Thyroid gland (tissue), 4 donors: ENCODE measurements at regions not wholly inside any gene's neighbourhood (a gene's known extent, or its start where the extent isn't known, plus 50 kb on each side); places are given as distances from the start of the nearest gene placed in this dataset.

Source experiments
- DNase-seq, 2 donors: peaks; one replicate each; pipeline ENCODE4 v3.0.0-alpha.2; 2019
- H3K27ac ChIP-seq, 3 donors: fragments of 200-600 bp; sonication (generic); 1 replicate in 2 of 3; 2 replicates in 1 of 3; pipeline ENCODE4 v1.5.1; 2016 to 2019; ENCODE audit warnings: mild to moderate bottlenecking in 1 of 3, moderate library complexity in 1 of 3
- H3K27me3 ChIP-seq: fragments of 200-600 bp; sonication (generic); one replicate; pipeline ENCODE4 v1.5.1; 2019
- H3K36me3 ChIP-seq, 2 donors: fragments of 200-600 bp; sonication (generic); one replicate each; pipeline ENCODE4 v1.5.1; 2016 to 2019
- H3K4me1 ChIP-seq, 2 donors: fragments of 200-600 bp; sonication (generic); one replicate each; pipeline ENCODE4 v1.5.1; 2017 to 2019
- H3K4me3 ChIP-seq, 3 donors: fragments of 200-600 bp; sonication (generic); replicated peaks in 1 of 3; 1 replicate in 2 of 3; 2 replicates in 1 of 3; pipeline ENCODE4 v1.5.1; 2016; ENCODE audit warnings: mild to moderate bottlenecking in 1 of 3
- H3K9me3 ChIP-seq: fragments of 200-600 bp; sonication (generic); one replicate; pipeline ENCODE4 v1.5.1; 2017
- POLR2A ChIP-seq, 2 donors: fragments of 450-650 bp; IDR thresholded peaks; one replicate each; pipeline ENCODE4 v1.6.1; 2017; ENCODE audit warnings: antibody characterized with exemption in 2 of 2, mild to moderate bottlenecking in 2 of 2, moderate library complexity in 1 of 2
- WGBS, 2 donors: methylation state at CpG; one replicate each; pipeline ENCODE4 v1.1.5; 2017; 5-methylcytosine and 5-hydroxymethylcytosine counted together
- intact Hi-C: fragments of 100-400 bp; cut with DNase I; formaldehyde crosslinking; loops from one replicate; pipeline ENCODE4 v1.15.1; 2023
- TF ChIP-seq, protein P1 (sequence below), 6 experiments: fragments of 200-600 bp in 3 of 6; fragments of 450-650 bp in 3 of 6; sonication (generic) in 3 of 6; IDR thresholded peaks; one replicate each; pipeline ENCODE4 v1.5.1; 2016 to 2019; ENCODE audit warnings: antibody characterized with exemption in 6 of 6, mild to moderate bottlenecking in 2 of 6, inconsistent platforms in 1 of 6, moderate library complexity in 1 of 6

DNA sequence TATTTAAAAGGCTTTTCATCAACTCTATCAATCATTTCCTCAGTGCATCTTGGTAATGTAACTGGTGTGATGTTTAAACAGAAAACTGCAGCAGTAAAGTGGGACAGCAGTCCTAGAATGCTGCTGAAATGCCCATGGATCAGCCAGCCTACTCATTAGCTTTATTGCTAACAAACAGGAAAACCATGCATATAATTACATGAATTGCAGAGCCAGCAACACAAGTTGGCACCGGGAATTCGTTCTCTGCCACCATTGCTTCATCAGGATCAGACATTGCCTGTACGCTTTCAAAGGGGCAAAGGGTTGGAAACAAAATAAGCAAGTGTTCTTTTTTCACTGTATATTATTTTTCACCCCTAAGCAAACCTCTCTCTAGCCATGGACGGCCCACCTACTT lies 276.2 kb upstream of the LRRC7 start:
- TF ChIP-seq POLR2A (IDR thresholded peaks at IDR 0.05), result no peak
- TF ChIP-seq, protein P1, sequence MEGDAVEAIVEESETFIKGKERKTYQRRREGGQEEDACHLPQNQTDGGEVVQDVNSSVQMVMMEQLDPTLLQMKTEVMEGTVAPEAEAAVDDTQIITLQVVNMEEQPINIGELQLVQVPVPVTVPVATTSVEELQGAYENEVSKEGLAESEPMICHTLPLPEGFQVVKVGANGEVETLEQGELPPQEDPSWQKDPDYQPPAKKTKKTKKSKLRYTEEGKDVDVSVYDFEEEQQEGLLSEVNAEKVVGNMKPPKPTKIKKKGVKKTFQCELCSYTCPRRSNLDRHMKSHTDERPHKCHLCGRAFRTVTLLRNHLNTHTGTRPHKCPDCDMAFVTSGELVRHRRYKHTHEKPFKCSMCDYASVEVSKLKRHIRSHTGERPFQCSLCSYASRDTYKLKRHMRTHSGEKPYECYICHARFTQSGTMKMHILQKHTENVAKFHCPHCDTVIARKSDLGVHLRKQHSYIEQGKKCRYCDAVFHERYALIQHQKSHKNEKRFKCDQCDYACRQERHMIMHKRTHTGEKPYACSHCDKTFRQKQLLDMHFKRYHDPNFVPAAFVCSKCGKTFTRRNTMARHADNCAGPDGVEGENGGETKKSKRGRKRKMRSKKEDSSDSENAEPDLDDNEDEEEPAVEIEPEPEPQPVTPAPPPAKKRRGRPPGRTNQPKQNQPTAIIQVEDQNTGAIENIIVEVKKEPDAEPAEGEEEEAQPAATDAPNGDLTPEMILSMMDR (IDR thresholded peaks at IDR 0.05), result no peak
- H3K27ac ChIP-seq, result no peak overlapping the region
- no peaks in the 10 kb centered on the region for H3K4me1 ChIP-seq
- H3K4me3 ChIP-seq, result no peak overlapping the region
- intact Hi-C loops, result no loop called here
- H3K27me3 ChIP-seq, result no peaks in the 10 kb centered on the region
- no peaks in the 10 kb centered on the region for H3K9me3 ChIP-seq
- WGBS, 2 donors, result 85 to 90% methylated on average over 4 of the region's 4 CpGs
- no peaks in the 10 kb centered on the region for H3K36me3 ChIP-seq
- DNase-seq, result no peak

DNA sequence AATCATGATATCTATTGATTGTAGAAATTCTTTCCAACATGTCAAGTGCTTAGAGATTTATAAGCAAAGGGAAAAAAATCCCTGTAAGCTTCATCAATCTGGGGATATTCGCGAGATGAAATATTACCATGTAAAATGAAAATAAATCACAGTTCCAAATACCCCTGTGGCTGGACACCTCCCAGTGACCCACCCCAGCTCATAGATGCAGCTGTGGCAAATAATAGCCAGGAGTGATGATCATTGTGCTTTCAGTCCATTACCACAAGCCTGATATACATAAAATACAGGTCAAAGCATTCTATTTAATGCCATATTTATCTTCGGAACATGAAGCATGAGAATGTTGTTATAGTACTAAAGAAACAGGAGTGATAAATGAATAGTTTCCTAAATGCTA lies 274.9 kb upstream of the LRRC7 start:
- no peak for DNase-seq
- H3K27me3 ChIP-seq, result no peaks in the 10 kb centered on the region
- no peak for TF ChIP-seq POLR2A (IDR thresholded peaks at IDR 0.05)
- TF ChIP-seq, protein P1 (IDR thresholded peaks at IDR 0.05), result no peak
- no peaks in the 10 kb centered on the region for H3K36me3 ChIP-seq
- H3K4me3 ChIP-seq, result no peak overlapping the region
- no peak overlapping the region for H3K27ac ChIP-seq
- no peaks in the 10 kb centered on the region for H3K9me3 ChIP-seq
- H3K4me1 ChIP-seq, result no peaks in the 10 kb centered on the region
- intact Hi-C loops, result no loop called here
- WGBS, 2 donors, result 96% methylated on average over 3 of the region's 3 CpGs

DNA sequence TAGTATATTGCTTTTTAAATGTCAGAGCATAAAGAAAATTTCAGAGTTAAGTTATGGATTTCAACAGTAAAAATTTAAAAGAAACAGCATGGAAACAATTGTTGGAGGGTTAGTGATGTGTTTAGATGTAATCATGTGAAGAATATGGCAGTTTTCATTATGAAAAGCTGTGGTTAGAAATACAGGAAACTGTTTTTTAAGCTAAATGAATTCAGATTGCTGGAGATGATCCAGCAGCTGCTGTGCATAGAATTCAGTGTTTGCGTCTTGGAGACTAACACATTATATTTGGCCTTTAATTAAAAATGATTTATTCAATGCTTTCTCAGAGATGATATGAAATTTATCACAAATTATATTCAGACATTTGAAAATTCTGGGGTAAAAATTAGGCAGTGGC lies 273.6 kb upstream of the LRRC7 start:
- H3K36me3 ChIP-seq, result no peaks in the 10 kb centered on the region
- no peak overlapping the region for H3K27ac ChIP-seq
- DNase-seq, result no peak
- no peaks in the 10 kb centered on the region for H3K27me3 ChIP-seq
- no peaks in the 10 kb centered on the region for H3K9me3 ChIP-seq
- intact Hi-C loops, result no loop called here
- 74 to 83% methylated on average over 1 of the region's 1 CpG for whole genome bisulfite sequencing, 2 donors
- H3K4me1 ChIP-seq, result no peaks in the 10 kb centered on the region
- no peak overlapping the region for H3K4me3 ChIP-seq
- TF ChIP-seq, protein P1 (IDR thresholded peaks at IDR 0.05), result no peak
- TF ChIP-seq POLR2A (IDR thresholded peaks at IDR 0.05), result no peak

GRCh38 chr1:69295265-69295664 lies 272.5 kb upstream of the LRRC7 start:
- no peak overlapping the region for H3K27ac ChIP-seq
- no peaks in the 10 kb centered on the region for H3K9me3 ChIP-seq
- no peaks in the 10 kb centered on the region for H3K4me1 ChIP-seq
- H3K36me3 ChIP-seq, result no peaks in the 10 kb centered on the region
- intact Hi-C loops, result no loop called here
- no peak overlapping the region for H3K4me3 ChIP-seq
- TF ChIP-seq, protein P1 (IDR thresholded peaks at IDR 0.05), result no peak
- no peak for TF ChIP-seq POLR2A (IDR thresholded peaks at IDR 0.05)
- WGBS, 2 donors, result 60 to 67% methylated on average over 2 of the region's 2 CpGs
- H3K27me3 ChIP-seq, result no peaks in the 10 kb centered on the region
- no peak for DNase-seq

GRCh38 chr1:69305621-69306020 lies 262.1 kb upstream of the LRRC7 start:
- Histone ChIP-seq H3K9me3 (no peaks in the 10 kb centered on the region), H3K27ac (no peak overlapping the region), H3K27me3 (no peaks in the 10 kb centered on the region), H3K4me3 (no peak overlapping the region), H3K36me3 (no peaks in the 10 kb centered on the region), H3K4me1 (no peaks in the 10 kb centered on the region)
- 62 to 77% methylated on average over 7 of the region's 7 CpGs for WGBS, 2 donors
- intact Hi-C loops, result no loop called here
- no peak for TF ChIP-seq POLR2A (IDR thresholded peaks at IDR 0.05)
- TF ChIP-seq, protein P1 (IDR thresholded peaks at IDR 0.05), result no peak
- no peak for DNase-seq
